A673 (cell line): ENCODE measurements at regions not wholly inside any gene's neighbourhood (a gene's known extent, or its start where the extent isn't known, plus 50 kb on each side); places are given as distances from the start of the nearest gene placed in this dataset.
"Not testable (repeated sequence)": the region's sequence is repeated elsewhere in the genome, so short reads cannot be mapped to it uniquely, and the experiment has no call there.

ENCODE experiments used
- CTCF ChIP-seq: fragments of 300-800, 200-600 bp; sonication (generic); conservative IDR thresholded peaks from 2 replicates; pipeline ENCODE4 v1.5.1; 2017; ENCODE audit warnings: low read depth, mild to moderate bottlenecking, antibody characterized with exemption, low read length, moderate library complexity, mixed read lengths
- EZH2 ChIP-seq: fragments of 200-600 bp; sonication (generic); IDR thresholded peaks from 2 replicates; pipeline ENCODE4 v1.6.1; 2017; ENCODE audit warnings: borderline replicate concordance, low read depth, mild to moderate bottlenecking, mixed read lengths, antibody characterized with exemption, low read length; ENCODE audit not compliant: poor library complexity, severe bottlenecking

DNA sequence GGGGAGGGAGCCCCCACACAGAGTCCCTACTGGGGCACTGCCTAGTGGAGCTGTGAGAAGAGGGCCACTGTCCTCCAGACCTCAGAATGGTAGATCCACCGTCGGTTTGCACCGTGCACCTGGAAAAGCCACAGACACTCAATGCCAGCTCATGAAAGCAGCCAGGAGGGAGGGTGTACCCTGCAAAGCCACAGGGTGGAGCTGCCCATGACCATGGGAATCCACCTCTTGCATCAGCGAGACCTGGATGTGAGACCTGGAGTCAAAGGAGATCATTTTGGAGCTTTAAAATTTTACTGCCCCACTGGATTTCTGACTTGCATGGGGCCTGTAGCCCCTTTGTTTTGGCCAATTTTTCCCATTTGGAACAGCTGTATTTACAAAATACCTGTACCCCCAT is 188.1 kb upstream of the IRX4 start:
- TF ChIP-seq CTCF, EZH2: not testable (repeated sequence)
